SK-N-SH (cell line): ENCODE measurements at regions not wholly inside any gene's neighbourhood (a gene's known extent, or its start where the extent isn't known, plus 50 kb on each side); places are given as distances from the start of the nearest gene placed in this dataset.

ENCODE experiments used
- CTCF ChIA-PET: fragments of 300-600, 350-600 bp; formaldehyde crosslinking; extraction: SDS; loops from one replicate; lab custom pipeline; 2021; lab: Yijun Ruan, JAX
- POLR2A ChIA-PET: fragments of 350-600 bp; sonication (Branson Sonifier 250); formaldehyde crosslinking; extraction: SDS; loops from one replicate; lab custom pipeline; 2020; ENCODE audit warnings: antibody characterized with exemption, inconsistent platforms; lab: Yijun Ruan, JAX
- DNase-seq: peaks from one replicate; pipeline ENCODE4 v3.0.0; 2012
- H2AFZ ChIP-seq: fragments of 200-600 bp; sonication (generic); 2 replicates; pipeline ENCODE4 v1.8.1; 2016; ENCODE audit warnings: antibody characterized with exemption, mild to moderate bottlenecking, low read depth
- H3F3A ChIP-seq: fragments of 200-600 bp; sonication (generic); replicated peaks from 2 replicates; pipeline ENCODE3; 2016; ENCODE audit warnings: antibody characterized with exemption, mild to moderate bottlenecking; ENCODE audit not compliant: insufficient read depth
- H3K27ac ChIP-seq, 2 experiments: fragments of 200-500 bp in 1 of 2; fragments of 200-600 bp in 1 of 2; sonication (Bioruptor generic) in 1 of 2; sonication (generic), shearing (Covaris generic) in 1 of 2; 2 replicates each; pipeline versions ENCODE4 v1.5.1 to v1.6.1; 2014 to 2016; ENCODE audit warnings: low read depth in 2 of 2, inconsistent platforms in 1 of 2, low read length in 1 of 2, mild to moderate bottlenecking in 1 of 2, mixed read lengths in 1 of 2
- H3K27me3 ChIP-seq: fragments of 200-600 bp; sonication (generic), shearing (Covaris generic); 2 replicates; pipeline ENCODE4 v1.6.1; 2016; ENCODE audit warnings: mixed run types; ENCODE audit not compliant: insufficient read depth
- H3K36me3 ChIP-seq, 2 experiments: fragments of 200-500 bp in 1 of 2; fragments of 200-600 bp in 1 of 2; sonication (Bioruptor generic) in 1 of 2; sonication (generic) in 1 of 2; replicated peaks in 1 of 2; 2 replicates each; pipeline versions ENCODE3 to v1.5.1; 2014 to 2016; ENCODE audit warnings: low read length in 1 of 2, mild to moderate bottlenecking in 1 of 2; ENCODE audit not compliant: insufficient read depth in 2 of 2, control insufficient read depth in 1 of 2
- H3K4me1 ChIP-seq, 2 experiments: fragments of 200-500 bp in 1 of 2; fragments of 200-600 bp in 1 of 2; sonication (Bioruptor generic) in 1 of 2; sonication (generic), shearing (Covaris generic) in 1 of 2; 2 replicates each; pipeline versions ENCODE4 v1.5.1 to v1.6.1; 2014 to 2016; ENCODE audit warnings: low read depth in 1 of 2, low read length in 1 of 2, mixed run types in 1 of 2; ENCODE audit not compliant: insufficient read depth in 2 of 2, control insufficient read depth in 1 of 2
- H3K4me2 ChIP-seq: fragments of 200-600 bp; sonication (generic), shearing (Covaris generic); 2 replicates; pipeline ENCODE4 v1.6.1; 2017; ENCODE audit warnings: mixed run types
- H3K4me3 ChIP-seq, 2 experiments: fragments of 200-500 bp in 1 of 2; fragments of 200-600 bp in 1 of 2; sonication (Bioruptor generic) in 1 of 2; sonication (generic), shearing (Covaris generic) in 1 of 2; 2 replicates each; pipeline versions ENCODE4 v1.5.1 to v1.8.1; 2014 to 2016; ENCODE audit warnings: low read depth in 2 of 2, inconsistent platforms in 1 of 2, low read length in 1 of 2, mild to moderate bottlenecking in 1 of 2, mixed read lengths in 1 of 2, moderate library complexity in 1 of 2
- H3K79me2 ChIP-seq: fragments of 200-600 bp; sonication (generic); 2 replicates; pipeline ENCODE4 v1.8.1; 2017; ENCODE audit warnings: mild to moderate bottlenecking; ENCODE audit not compliant: insufficient read depth
- H3K9ac ChIP-seq: fragments of 200-600 bp; sonication (generic); 2 replicates; pipeline ENCODE4 v1.6.1; 2017; ENCODE audit warnings: mixed run types
- H3K9me2 ChIP-seq: fragments of 200-600 bp; sonication (generic); 2 replicates; pipeline ENCODE4 v1.6.1; 2017; ENCODE audit warnings: mixed run types
- H3K9me3 ChIP-seq: fragments of 200-600 bp; sonication (generic); 2 replicates; pipeline ENCODE4 v1.6.1; 2017; ENCODE audit warnings: mixed run types, mild to moderate bottlenecking, moderate library complexity
- H4K20me1 ChIP-seq: fragments of 200-600 bp; sonication (generic); 2 replicates; pipeline ENCODE4 v1.6.1; 2017; ENCODE audit warnings: mild to moderate bottlenecking, mixed run types; ENCODE audit not compliant: insufficient read depth
- ELF1 ChIP-seq: IDR thresholded peaks from 2 replicates; pipeline ENCODE4 v1.4.0; 2012
- EZH2phosphoT487 ChIP-seq: fragments of 200-600 bp; sonication (generic); IDR thresholded peaks from 2 replicates; pipeline ENCODE4 v1.6.1; 2017; ENCODE audit warnings: low read depth, mixed run types, mild to moderate bottlenecking, antibody characterized with exemption, moderate library complexity, borderline replicate concordance
- FOXM1 ChIP-seq: IDR thresholded peaks from 2 replicates; pipeline ENCODE4 v1.4.0; 2012; ENCODE audit warnings: low read depth, mild to moderate bottlenecking
- GATA2 ChIP-seq: sonication (generic); formaldehyde crosslinking; IDR thresholded peaks from 2 replicates; pipeline ENCODE4 v1.5.0; 2020; ENCODE audit warnings: mild to moderate bottlenecking, missing genetic modification reagents
- MXI1 ChIP-seq: IDR thresholded peaks from 2 replicates; pipeline ENCODE4 v1.6.1; 2012; ENCODE audit warnings: mild to moderate bottlenecking, low read depth, low read length, improper control_type of control experiment
- RXRA ChIP-seq: IDR thresholded peaks from 2 replicates; pipeline ENCODE4 v1.4.0; 2012; ENCODE audit warnings: low read depth, mild to moderate bottlenecking, borderline replicate concordance
- SMC3 ChIP-seq: IDR thresholded peaks from 2 replicates; pipeline ENCODE4 v1.6.1; 2012; ENCODE audit warnings: low read depth, low read length, improper control_type of control experiment
- TCF12 ChIP-seq: IDR thresholded peaks from 2 replicates; pipeline ENCODE4 v1.4.0; 2012
- YY1 ChIP-seq: IDR thresholded peaks from 2 replicates; pipeline ENCODE4 v1.4.0; 2012; ENCODE audit warnings: low read depth, mild to moderate bottlenecking
- WGBS: methylation state at CpG from one replicate; pipeline ENCODE4 v1.1.6; 2017; ENCODE audit warnings: low lambda C conversion rate; 5-methylcytosine and 5-hydroxymethylcytosine counted together
- TF ChIP-seq, protein P1 (sequence below): IDR thresholded peaks from 2 replicates; pipeline ENCODE4; 2012
- TF ChIP-seq, protein P2 (sequence below): IDR thresholded peaks from 2 replicates; pipeline ENCODE4 v1.4.0; 2012; ENCODE audit warnings: low read depth, borderline replicate concordance

DNA sequence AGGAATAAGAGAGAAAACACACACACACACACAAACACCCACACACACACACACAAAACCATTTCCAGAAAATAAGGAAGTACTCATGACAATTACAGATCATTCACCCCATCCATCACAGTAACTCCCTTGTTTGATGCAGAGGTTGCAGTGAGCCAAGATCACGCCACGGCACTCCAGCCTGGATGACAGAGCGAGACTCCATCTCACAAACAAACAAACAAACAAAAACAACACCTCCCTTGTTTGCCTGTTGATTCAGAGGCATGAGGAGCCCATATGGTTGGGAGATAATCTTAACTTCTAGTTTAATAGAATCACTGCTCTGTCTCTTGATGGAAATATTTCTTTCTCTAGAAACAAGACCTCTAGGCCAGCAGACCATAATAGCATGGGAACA is 2043.5 kb upstream of the AGA start:
- TF ChIP-seq EZH2phosphoT487 (no peak), ELF1 (no peak), YY1 (no peak), GATA2 (CRISPR knock-in tag) (no peak)
- ChIA-PET POLR2A (no interaction called here), CTCF (no interaction called here)
- no peak overlapping the region for H3K4me3 ChIP-seq
- H3K36me3 ChIP-seq, result no peaks in the 10 kb centered on the region
- H3K27ac ChIP-seq, result no peak overlapping the region
- no peaks in the 10 kb centered on the region for H4K20me1 ChIP-seq
- no peak overlapping the region for H3K9ac ChIP-seq
- H2AFZ ChIP-seq, result no peak overlapping the region
- no peaks in the 10 kb centered on the region for H3K9me3 ChIP-seq
- H3F3A ChIP-seq, result no peaks in the 10 kb centered on the region
- H3K9me2 ChIP-seq, result no peaks in the 10 kb centered on the region
- H3K79me2 ChIP-seq, result no peaks in the 10 kb centered on the region
- no peak for DNase-seq
- no peaks in the 10 kb centered on the region for H3K27me3 ChIP-seq
- H3K4me2 ChIP-seq, result no peak overlapping the region
- 0% methylated on average over 3 of the region's 3 CpGs for WGBS
- no peaks in the 10 kb centered on the region for H3K4me1 ChIP-seq

DNA sequence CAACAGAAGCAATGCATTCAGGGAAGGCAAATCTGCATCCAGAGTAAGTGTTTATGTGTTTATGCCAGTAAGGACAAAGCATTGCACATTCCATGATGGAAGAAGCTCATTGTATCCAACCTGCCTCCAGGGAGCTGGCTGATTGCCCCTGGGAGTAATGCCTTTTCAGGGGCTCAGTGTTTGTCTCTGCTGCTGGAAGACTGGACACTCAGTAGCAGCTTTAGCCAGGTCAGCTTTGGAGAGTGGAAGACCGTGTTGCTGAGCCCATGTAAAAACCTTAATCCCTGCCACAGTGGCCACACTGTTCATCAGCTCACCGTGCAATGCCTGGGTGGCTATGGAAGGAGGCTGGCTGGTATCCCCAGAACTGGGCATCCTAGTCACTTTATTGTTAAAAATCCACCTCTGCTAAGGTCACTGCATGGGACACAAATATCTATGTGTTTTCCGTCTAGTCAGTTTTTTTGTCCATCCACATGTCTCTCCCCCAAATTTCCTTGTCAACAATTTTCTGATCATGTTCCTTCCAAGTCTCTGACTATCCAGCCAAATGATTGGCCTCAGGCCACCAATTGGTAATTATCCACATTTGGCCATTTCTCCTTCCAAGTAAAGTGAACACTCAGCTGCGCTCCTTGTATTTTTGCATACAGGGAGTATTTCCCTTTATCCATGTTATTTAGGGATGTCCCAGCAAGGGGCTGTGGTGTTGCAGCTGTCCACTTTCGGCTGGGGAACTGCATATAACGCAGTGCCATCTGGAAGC is 2044.5 kb upstream of the AGA start:
- Histone ChIP-seq H3K27me3 (no peaks in the 10 kb centered on the region), H3K4me2 (no peak overlapping the region), H3F3A (no peaks in the 10 kb centered on the region), H3K4me3 (no peak overlapping the region), H2AFZ (no peak overlapping the region), H3K79me2 (no peaks in the 10 kb centered on the region), H4K20me1 (no peaks in the 10 kb centered on the region), H3K4me1 (no peaks in the 10 kb centered on the region), H3K9me2 (no peaks in the 10 kb centered on the region), H3K9ac (no peak overlapping the region), H3K27ac (no peak overlapping the region), H3K36me3 (no peaks in the 10 kb centered on the region), H3K9me3 (no peaks in the 10 kb centered on the region)
- TF ChIP-seq FOXM1 (no peak), TCF12 (no peak)
- ChIA-PET CTCF (no interaction called here), POLR2A (no interaction called here)
- DNase-seq, result no peak
- 7% methylated on average over 5 of the region's 6 CpGs for WGBS

DNA sequence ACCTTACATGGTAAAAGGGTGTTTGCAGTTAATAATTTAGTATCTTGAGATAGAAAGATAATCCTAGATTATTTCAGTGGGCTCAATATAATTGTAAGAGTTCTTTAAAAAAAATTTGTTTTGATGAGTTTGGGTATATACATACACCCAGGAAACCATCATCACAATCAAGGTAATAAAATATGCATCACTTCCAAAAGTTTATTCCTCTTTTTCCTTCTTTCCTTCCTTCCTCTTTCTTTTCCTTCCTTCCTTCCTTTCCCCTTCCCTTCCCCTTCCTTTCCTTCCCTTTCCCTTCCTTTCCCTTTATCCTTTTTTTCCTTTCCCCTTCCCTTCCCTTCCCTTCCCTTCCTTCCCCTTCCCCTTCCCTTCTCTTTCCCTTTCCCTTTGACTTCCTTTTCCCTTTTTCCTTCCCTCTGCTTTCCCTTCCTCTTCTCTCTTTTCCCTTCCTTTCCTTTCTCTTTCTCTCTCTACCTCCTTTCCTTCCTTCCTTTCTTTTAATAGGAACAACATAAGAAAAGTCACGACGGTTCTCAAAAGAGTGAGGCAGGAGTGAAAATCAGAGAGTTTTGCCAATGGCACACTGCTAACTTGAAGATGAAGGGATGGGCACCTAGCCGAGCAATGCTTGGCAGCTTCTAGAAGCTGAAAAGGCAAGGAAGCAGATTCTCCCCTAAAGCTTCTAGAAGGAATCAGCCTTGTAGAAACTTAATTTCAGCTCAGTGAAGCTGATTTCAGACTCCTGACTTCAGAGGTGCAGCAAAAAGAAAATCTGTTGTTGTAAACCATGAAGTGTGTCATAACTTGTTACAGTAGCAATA is 2050.2 kb upstream of the AGA start:
- POLR2A ChIA-PET, result no interaction called here
- 2% methylated on average over 3 of the region's 3 CpGs for WGBS

More for the DNA sequence above, 2050.2 kb upstream of the AGA start:
- no peak overlapping the region for H3K4me3 ChIP-seq
- no peak overlapping the region for H3K4me2 ChIP-seq
- H3F3A ChIP-seq, result no peaks in the 10 kb centered on the region
- H3K9me3 ChIP-seq, result no peaks in the 10 kb centered on the region; the same call in 1 of the 2 replicates
- no peaks in the 10 kb centered on the region for H3K4me1 ChIP-seq
- TF ChIP-seq, protein P1, sequence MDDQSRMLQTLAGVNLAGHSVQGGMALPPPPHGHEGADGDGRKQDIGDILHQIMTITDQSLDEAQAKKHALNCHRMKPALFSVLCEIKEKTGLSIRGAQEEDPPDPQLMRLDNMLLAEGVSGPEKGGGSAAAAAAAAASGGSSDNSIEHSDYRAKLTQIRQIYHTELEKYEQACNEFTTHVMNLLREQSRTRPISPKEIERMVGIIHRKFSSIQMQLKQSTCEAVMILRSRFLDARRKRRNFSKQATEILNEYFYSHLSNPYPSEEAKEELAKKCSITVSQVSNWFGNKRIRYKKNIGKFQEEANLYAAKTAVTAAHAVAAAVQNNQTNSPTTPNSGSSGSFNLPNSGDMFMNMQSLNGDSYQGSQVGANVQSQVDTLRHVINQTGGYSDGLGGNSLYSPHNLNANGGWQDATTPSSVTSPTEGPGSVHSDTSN, result no peak
- TF ChIP-seq RXRA (no peak), SMC3 (no peak), MXI1 (no peak)
- TF ChIP-seq, protein P2, sequence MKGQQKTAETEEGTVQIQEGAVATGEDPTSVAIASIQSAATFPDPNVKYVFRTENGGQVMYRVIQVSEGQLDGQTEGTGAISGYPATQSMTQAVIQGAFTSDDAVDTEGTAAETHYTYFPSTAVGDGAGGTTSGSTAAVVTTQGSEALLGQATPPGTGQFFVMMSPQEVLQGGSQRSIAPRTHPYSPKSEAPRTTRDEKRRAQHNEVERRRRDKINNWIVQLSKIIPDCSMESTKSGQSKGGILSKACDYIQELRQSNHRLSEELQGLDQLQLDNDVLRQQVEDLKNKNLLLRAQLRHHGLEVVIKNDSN, result no peak
- TF ChIP-seq, all 33 proteins: peak for 0
- CTCF ChIA-PET, result no interaction called here
- Histone ChIP-seq H3K27ac (no peak overlapping the region), H3K9ac (no peak overlapping the region), H4K20me1 (no peaks in the 10 kb centered on the region), H2AFZ (no peak overlapping the region), H3K79me2 (no peaks in the 10 kb centered on the region), H3K27me3 (no peaks in the 10 kb centered on the region), H3K9me2 (no peaks in the 10 kb centered on the region), H3K36me3 (no peaks in the 10 kb centered on the region)
- no peak for DNase-seq
